ENCODE measurements at regions not wholly inside any gene's neighbourhood (a gene's known extent, or its start where the extent isn't known, plus 50 kb on each side); places are given as distances from the start of the nearest gene placed in this dataset.

DNA sequence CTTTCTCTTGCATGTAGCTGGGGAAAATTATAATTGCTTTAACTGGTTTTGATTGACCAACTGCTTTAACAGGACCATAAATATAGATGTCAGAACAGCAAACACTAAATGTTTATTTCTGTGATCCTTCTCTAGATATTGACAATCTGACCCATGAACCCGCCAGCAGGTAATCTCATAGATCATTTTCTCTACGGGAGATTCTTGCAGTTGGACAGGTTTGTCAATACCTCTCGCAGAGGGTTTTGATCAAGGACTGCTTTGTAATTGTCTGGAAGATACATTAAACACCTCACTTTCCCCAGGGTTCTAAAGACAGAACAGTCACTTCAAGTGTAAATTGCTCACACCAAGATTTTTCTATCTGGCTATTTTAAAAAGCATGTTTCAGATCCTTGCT lies 235.8 kb upstream of the RHOBTB1 start:
- no peak for TF ChIP-seq POLR2A (IDR thresholded peaks at IDR 0.05; ENCODE audit: low read depth, low read length)
- no peak for TF ChIP-seq POLR2AphosphoS5 (IDR thresholded peaks at IDR 0.05; ENCODE audit: low read depth, low read length)
- TF ChIP-seq TAF1 (IDR thresholded peaks at IDR 0.05; ENCODE audit: low read depth, low read length): no peak
